Neuronal stem cell (in vitro differentiated cells): ENCODE measurements at regions not wholly inside any gene's neighbourhood (a gene's known extent, or its start where the extent isn't known, plus 50 kb on each side); places are given as distances from the start of the nearest gene placed in this dataset.

Experiments used
- DNase-seq: peaks from one replicate; pipeline ENCODE4 v3.0.0-alpha.2; 2013; ENCODE audit warnings: low spot score
- H2AFZ ChIP-seq: one replicate; pipeline ENCODE4 v1.6.1; 2013; ENCODE audit warnings: mild to moderate bottlenecking, low read length, inconsistent platforms
- H2AK5ac ChIP-seq: 2 replicates; pipeline ENCODE4 v1.6.1; 2013; ENCODE audit warnings: low read depth, mild to moderate bottlenecking, inconsistent platforms, low read length, moderate library complexity, mixed read lengths
- H2BK120ac ChIP-seq: 2 replicates; pipeline ENCODE4 v1.6.1; 2013; ENCODE audit warnings: low read depth, mild to moderate bottlenecking, inconsistent platforms, low read length, moderate library complexity, mixed read lengths
- H2BK12ac ChIP-seq: one replicate; pipeline ENCODE4 v1.6.1; 2013; ENCODE audit warnings: low read length, inconsistent platforms
- H2BK15ac ChIP-seq: 2 replicates; pipeline ENCODE4 v1.6.1; 2013; ENCODE audit warnings: mild to moderate bottlenecking, low read length, inconsistent platforms, mixed read lengths
- H2BK5ac ChIP-seq: one replicate; pipeline ENCODE4 v1.6.1; 2013; ENCODE audit warnings: inconsistent platforms, mild to moderate bottlenecking, low read length, moderate library complexity
- H3K14ac ChIP-seq: one replicate; pipeline ENCODE4 v1.6.1; 2013; ENCODE audit warnings: low read length, inconsistent platforms
- H3K18ac ChIP-seq: 2 replicates; pipeline ENCODE4 v1.6.1; 2013; ENCODE audit warnings: low read length, inconsistent platforms
- H3K23ac ChIP-seq: 2 replicates; pipeline ENCODE4 v1.6.1; 2013; ENCODE audit warnings: low read depth, mild to moderate bottlenecking, mixed read lengths, low read length, inconsistent platforms; ENCODE audit not compliant: poor library complexity
- H3K27ac ChIP-seq: replicated peaks from 3 replicates; pipeline ENCODE4 v1.5.1; 2013; ENCODE audit warnings: low read length, inconsistent platforms
- H3K27me3 ChIP-seq, 3 experiments: 2 replicates each; pipeline ENCODE4 v1.6.1; 2013; ENCODE audit warnings: low read length in 3 of 3, mild to moderate bottlenecking in 2 of 3, inconsistent platforms in 1 of 3, low read depth in 1 of 3, mixed read lengths in 1 of 3, moderate library complexity in 1 of 3; ENCODE audit not compliant: control insufficient read depth in 3 of 3, insufficient read depth in 3 of 3
- H3K36me3 ChIP-seq, 2 donors: replicated peaks in 1 of 2; 2 replicates each; pipeline ENCODE4 v1.6.1; 2013; ENCODE audit warnings: low read length in 2 of 2; ENCODE audit not compliant: control insufficient read depth in 2 of 2, insufficient read depth in 2 of 2
- H3K4ac ChIP-seq: 2 replicates; pipeline ENCODE4 v1.6.1; 2013; ENCODE audit warnings: inconsistent platforms, mild to moderate bottlenecking, low read length, moderate library complexity
- H3K4me1 ChIP-seq, 2 donors: 1 replicate in 1 of 2; 2 replicates in 1 of 2; pipeline ENCODE4 v1.6.1; 2013; ENCODE audit warnings: low read length in 2 of 2, low read depth in 1 of 2; ENCODE audit not compliant: control insufficient read depth in 2 of 2, insufficient read depth in 1 of 2
- H3K4me2 ChIP-seq: one replicate; pipeline ENCODE4 v1.6.1; 2013; ENCODE audit warnings: mild to moderate bottlenecking, low read length, inconsistent platforms; ENCODE audit not compliant: insufficient read depth, poor library complexity, severe bottlenecking
- H3K4me3 ChIP-seq, 2 donors: 2 replicates each; pipeline ENCODE4 v1.5.1; 2013; ENCODE audit warnings: low read length in 2 of 2, mild to moderate bottlenecking in 2 of 2, inconsistent platforms in 1 of 2, moderate library complexity in 1 of 2
- H3K79me1 ChIP-seq: one replicate; pipeline ENCODE4 v1.6.1; 2013; ENCODE audit warnings: low read depth, mild to moderate bottlenecking, inconsistent platforms, low read length, moderate library complexity
- H3K9ac ChIP-seq: one replicate; pipeline ENCODE4 v1.6.1; 2013; ENCODE audit warnings: mild to moderate bottlenecking, low read depth, low read length, inconsistent platforms; ENCODE audit not compliant: poor library complexity
- H3K9me3 ChIP-seq, 2 donors: replicated peaks in 1 of 2; 2 replicates each; pipeline versions ENCODE3 to v1.6.1; 2013; ENCODE audit warnings: low read length in 2 of 2, mild to moderate bottlenecking in 2 of 2, inconsistent platforms in 1 of 2, low read depth in 1 of 2, mixed read lengths in 1 of 2, moderate library complexity in 1 of 2; ENCODE audit not compliant: control insufficient read depth in 2 of 2, insufficient read depth in 1 of 2
- H4K8ac ChIP-seq: one replicate; pipeline ENCODE4 v1.6.1; 2013; ENCODE audit warnings: low read depth, mild to moderate bottlenecking, inconsistent platforms, low read length, moderate library complexity
- H4K91ac ChIP-seq: one replicate; pipeline ENCODE4 v1.6.1; 2013; ENCODE audit warnings: low read length, low read depth, mild to moderate bottlenecking, inconsistent platforms; ENCODE audit not compliant: poor library complexity
- WGBS, 2 donors: extraction: QIAGEN DNeasy Blood & Tissue Kit; methylation state at CpG; one replicate each; pipeline ENCODE4 v1.1.7; 2013; ENCODE audit warnings: missing lambda C conversion rate in 2 of 2, mixed read lengths in 1 of 2; ENCODE audit not compliant: insufficient read length in 2 of 2, insufficient replicate concordance in 1 of 2; ENCODE audit errors: extremely low coverage in 2 of 2; 5-methylcytosine and 5-hydroxymethylcytosine counted together

- Histone ChIP-seq H3K36me3 (no peaks in the 10 kb centered on the region), H3K4ac (no peak overlapping the region), H3K9me3 (peaks cover 0 to 2% of the 10 kb centered on the region in 2 donors), H2BK5ac (no peak overlapping the region), H3K79me1 (no peaks in the 10 kb centered on the region), H2AFZ (no peak overlapping the region), H3K23ac (no peak overlapping the region), H3K18ac (no peak overlapping the region), H2BK15ac (no peak overlapping the region), H3K9ac (no peak overlapping the region), H3K4me1 (peaks cover 0 to 4% of the 10 kb centered on the region in 2 donors), H2BK12ac (no peak overlapping the region), H3K4me3 (no peak overlapping the region), H3K4me2 (no peak overlapping the region), H2BK120ac (no peak overlapping the region), H3K27me3 (no peaks in the 10 kb centered on the region), H3K27ac (no peak overlapping the region), H2AK5ac (no peak overlapping the region), H4K91ac (no peak overlapping the region), H3K14ac (no peak overlapping the region), H4K8ac (no peak overlapping the region)
- DNase-seq: no peak
- WGBS, 2 donors: no CpG with 5 or more reads among the region's 3 CpGs
These were observed 318.0 kb downstream of the FBXW7 start for GRCh38 chr4:152217896-152218295.

DNA sequence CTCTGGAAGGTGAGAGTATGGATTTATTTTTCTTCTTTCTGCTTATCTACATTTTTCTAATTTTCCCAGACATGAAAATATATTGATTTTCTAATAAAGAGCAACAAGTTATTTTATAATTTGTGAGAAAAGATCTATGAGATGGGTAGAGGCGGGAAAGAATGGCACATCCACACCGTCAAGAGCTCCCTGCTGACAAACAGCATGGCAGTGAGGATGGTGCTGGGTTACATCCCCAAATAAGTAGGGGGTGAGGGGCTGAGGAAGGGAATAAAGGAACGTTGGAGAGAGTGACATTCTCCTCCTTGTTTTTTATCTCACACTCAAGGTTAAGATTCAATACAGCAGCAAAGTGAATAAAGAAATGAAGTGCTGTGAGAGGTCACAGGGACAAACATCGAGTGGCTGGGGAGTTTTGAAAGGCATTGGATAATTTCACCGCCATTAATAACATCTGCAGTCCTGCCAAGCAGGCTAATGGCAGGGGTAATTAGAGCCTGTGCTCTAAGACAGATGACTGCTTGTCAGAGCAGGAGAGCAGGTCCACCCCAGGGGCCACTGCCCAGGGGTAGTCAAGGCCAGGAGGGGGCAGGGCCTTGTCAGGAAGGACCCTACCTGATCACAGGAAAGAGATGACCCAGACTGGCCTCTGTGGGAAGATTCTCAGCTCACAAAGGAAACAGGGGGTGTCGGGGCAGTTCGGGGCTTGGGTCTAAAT, 323.8 kb downstream of the FBXW7 start:
- H2AK5ac ChIP-seq: no peak overlapping the region
- no peak overlapping the region for H3K4ac ChIP-seq
- H2BK12ac ChIP-seq: no peak overlapping the region
- no peak overlapping the region for H4K8ac ChIP-seq
- no peak overlapping the region for H2BK120ac ChIP-seq
- H3K36me3 ChIP-seq: no peaks in the 10 kb centered on the region
- WGBS, 2 donors: no CpG with 5 or more reads among the region's 7 CpGs
- peaks cover 0 to 2% of the 10 kb centered on the region in 2 donors for H3K4me1 ChIP-seq
- no peak overlapping the region for H3K18ac ChIP-seq
- H3K9me3 ChIP-seq: no peaks in the 10 kb centered on the region
- no peak overlapping the region for H4K91ac ChIP-seq
- no peak overlapping the region for H3K9ac ChIP-seq
- no peak overlapping the region for H3K4me3 ChIP-seq
- no peak overlapping the region for H3K27ac ChIP-seq
- H3K4me2 ChIP-seq: no peak overlapping the region
- no peak overlapping the region for H3K23ac ChIP-seq
- no peak overlapping the region for H3K14ac ChIP-seq
- H3K79me1 ChIP-seq: no peaks in the 10 kb centered on the region
- no peak overlapping the region for H2AFZ ChIP-seq
- no peak overlapping the region for H2BK5ac ChIP-seq
- no peaks in the 10 kb centered on the region for H3K27me3 ChIP-seq
- no peak for DNase-seq
- no peak overlapping the region for H2BK15ac ChIP-seq

DNA sequence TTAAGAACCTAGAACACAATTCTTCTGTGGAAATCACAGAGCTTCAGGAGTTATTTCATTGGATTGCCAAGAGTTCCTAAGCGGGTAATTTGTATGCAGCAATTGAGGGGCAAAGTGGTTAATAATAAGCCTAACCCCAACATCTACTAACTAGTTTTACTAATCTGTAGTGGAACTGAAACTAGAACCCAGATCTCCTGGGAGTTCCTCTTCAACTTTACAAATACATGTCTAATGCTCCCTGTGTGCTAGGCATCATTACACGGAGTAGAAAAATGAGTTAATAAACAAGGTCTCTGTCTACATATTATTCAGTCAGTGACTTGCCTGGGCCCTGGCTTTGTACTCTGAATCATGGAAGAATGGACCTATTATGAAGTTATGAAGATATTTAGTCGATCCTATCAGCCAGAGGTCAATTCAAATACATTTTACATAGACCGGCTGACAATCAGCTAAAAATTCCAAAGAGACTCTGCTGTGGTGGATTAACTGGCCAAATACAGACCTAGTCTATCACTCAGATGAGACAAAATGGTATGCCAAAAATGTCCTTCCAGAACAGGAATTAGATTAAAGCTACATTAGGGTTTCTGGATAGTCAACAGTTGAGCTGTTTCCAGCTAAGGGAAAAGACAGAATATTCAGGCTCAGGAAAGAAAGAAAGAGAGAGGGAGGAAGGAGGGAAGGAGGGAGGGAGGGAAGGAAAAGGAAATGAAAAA, 326.0 kb downstream of the FBXW7 start:
- Histone ChIP-seq H3K4me2 (no peak overlapping the region), H3K14ac (no peak overlapping the region), H3K36me3 (no peaks in the 10 kb centered on the region), H3K79me1 (no peaks in the 10 kb centered on the region), H3K23ac (no peak overlapping the region), H3K9ac (no peak overlapping the region), H3K27me3 (no peaks in the 10 kb centered on the region), H4K91ac (no peak overlapping the region), H2BK120ac (no peak overlapping the region), H3K18ac (no peak overlapping the region), H3K4me3 (no peak overlapping the region), H4K8ac (no peak overlapping the region), H2BK15ac (no peak overlapping the region), H2AK5ac (no peak overlapping the region), H2AFZ (no peak overlapping the region), H2BK5ac (no peak overlapping the region), H3K4me1 (peaks cover 0 to 2% of the 10 kb centered on the region in 2 donors), H2BK12ac (no peak overlapping the region), H3K4ac (no peak overlapping the region), H3K9me3 (no peaks in the 10 kb centered on the region), H3K27ac (no peak overlapping the region)
- no peak for DNase-seq
- no CpG with 5 or more reads among the region's 4 CpGs for WGBS, 2 donors

GRCh38 chr4:152207378-152207720, 328.5 kb downstream of the FBXW7 start:
- Histone ChIP-seq H3K9me3 (no peaks in the 10 kb centered on the region), H3K18ac (no peak overlapping the region), H2BK15ac (no peak overlapping the region), H3K14ac (no peak overlapping the region), H2AFZ (no peak overlapping the region), H3K9ac (no peak overlapping the region), H4K8ac (no peak overlapping the region), H2BK5ac (no peak overlapping the region), H3K36me3 (no peaks in the 10 kb centered on the region), H3K27me3 (no peaks in the 10 kb centered on the region), H3K4me2 (no peak overlapping the region), H3K27ac (no peak overlapping the region), H2BK12ac (no peak overlapping the region), H3K23ac (no peak overlapping the region), H2AK5ac (no peak overlapping the region), H2BK120ac (no peak overlapping the region), H3K4me3 (no peak overlapping the region), H3K79me1 (no peaks in the 10 kb centered on the region), H3K4me1 (peaks cover 0 to 2% of the 10 kb centered on the region in 2 donors), H4K91ac (no peak overlapping the region), H3K4ac (no peak overlapping the region)
- DNase-seq: no peak
- no CpG with 5 or more reads among the region's 2 CpGs for WGBS, 2 donors
